ENCODE measurements at regions not wholly inside any gene's neighbourhood (a gene's known extent, or its start where the extent isn't known, plus 50 kb on each side); places are given as distances from the start of the nearest gene placed in this dataset.

GRCh38 chr11:11107076-11107723, 245.8 kb downstream of the CSNK2A3 start:
- WGBS (ENCODE audit: insufficient coverage, insufficient read length), result no CpG with 5 or more reads among the region's 4 CpGs
- no peaks in the 10 kb centered on the region for H3K36me3 ChIP-seq (ENCODE audit: control insufficient read depth, insufficient read depth, low read length)

DNA sequence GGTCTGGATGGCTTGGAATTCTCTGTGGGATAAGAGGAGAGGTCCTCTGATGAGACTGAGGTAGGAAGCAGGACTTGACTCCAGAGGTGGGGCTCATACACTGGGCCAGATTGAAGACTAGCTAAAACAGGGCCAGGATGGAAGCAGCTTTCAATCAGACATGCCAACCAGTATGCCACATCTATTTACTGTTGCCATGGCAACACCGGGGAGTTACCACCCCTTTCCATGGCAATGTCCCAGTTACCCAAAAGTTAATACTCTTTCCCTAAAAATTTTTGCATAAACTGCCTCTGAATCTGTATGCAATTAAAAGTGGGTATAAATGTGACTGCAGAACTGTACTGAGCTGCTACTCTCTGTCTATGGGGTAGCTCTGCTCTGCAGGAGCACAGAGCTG, 247.5 kb upstream of the ZBED5 start:
- H3K9me3 ChIP-seq (ENCODE audit: control insufficient read depth, insufficient read depth, low read length), result no peaks in the 10 kb centered on the region
- H3K27me3 ChIP-seq (ENCODE audit: control insufficient read depth, insufficient read depth, low read length), result no peaks in the 10 kb centered on the region
- no peaks in the 10 kb centered on the region for H3K4me1 ChIP-seq (ENCODE audit: control insufficient read depth, insufficient read depth, low read length)
- H3K4me3 ChIP-seq (ENCODE audit: low read length), result no peak overlapping the region
- H3K27ac ChIP-seq (ENCODE audit: low read length), result no peak overlapping the region
- DNase-seq (ENCODE audit: low read depth, low spot score), result no peak
- no peaks in the 10 kb centered on the region for H3K36me3 ChIP-seq (ENCODE audit: control insufficient read depth, insufficient read depth, low read length)
- no CpG with 5 or more reads among the region's 1 CpG for WGBS (ENCODE audit: insufficient coverage, insufficient read length)

More at GRCh38 chr11:11107076-11107723, 245.8 kb downstream of the CSNK2A3 start:
- H3K27ac ChIP-seq (ENCODE audit: low read length), result no peak overlapping the region
- no peak for DNase-seq (ENCODE audit: low read depth, low spot score)
- no peaks in the 10 kb centered on the region for H3K9me3 ChIP-seq (ENCODE audit: control insufficient read depth, insufficient read depth, low read length)
- H3K4me1 ChIP-seq (ENCODE audit: control insufficient read depth, insufficient read depth, low read length), result no peaks in the 10 kb centered on the region
- no peaks in the 10 kb centered on the region for H3K27me3 ChIP-seq (ENCODE audit: control insufficient read depth, insufficient read depth, low read length)
- no peak overlapping the region for H3K4me3 ChIP-seq (ENCODE audit: low read length)

- no peak overlapping the region for H3K27ac ChIP-seq (ENCODE audit: low read length)
- no peaks in the 10 kb centered on the region for H3K27me3 ChIP-seq (ENCODE audit: control insufficient read depth, insufficient read depth, low read length)
- no peaks in the 10 kb centered on the region for H3K36me3 ChIP-seq (ENCODE audit: control insufficient read depth, insufficient read depth, low read length)
- WGBS (ENCODE audit: insufficient coverage, insufficient read length), result no CpG with 5 or more reads among the region's 3 CpGs
- no peak for DNase-seq (ENCODE audit: low read depth, low spot score)
- no peaks in the 10 kb centered on the region for H3K9me3 ChIP-seq (ENCODE audit: control insufficient read depth, insufficient read depth, low read length)
- no peak overlapping the region for H3K4me3 ChIP-seq (ENCODE audit: low read length)
- H3K4me1 ChIP-seq (ENCODE audit: control insufficient read depth, insufficient read depth, low read length), result no peaks in the 10 kb centered on the region
Measured at GRCh38 chr11:11095831-11096723, 238.2 kb upstream of the ZBED5 start.

DNA sequence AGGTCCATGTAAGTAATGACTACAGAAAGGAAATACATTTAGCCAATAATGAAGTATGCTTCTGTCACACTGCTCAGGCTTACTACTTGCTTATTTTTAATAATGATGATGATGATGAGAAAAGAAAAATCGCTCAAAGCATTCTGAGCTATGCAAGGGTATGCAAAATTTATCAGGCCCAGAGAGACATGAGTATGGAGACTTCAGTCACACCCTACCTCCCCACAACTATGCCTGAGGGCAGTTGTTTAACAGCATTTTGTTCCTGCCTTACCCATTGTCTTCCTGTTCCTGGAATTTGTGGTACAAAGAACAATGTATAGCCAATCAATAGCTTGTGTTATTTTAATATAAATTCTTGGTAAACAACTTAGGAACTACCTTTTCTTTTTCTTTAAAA, 232.6 kb upstream of the ZBED5 start:
- H3K4me3 ChIP-seq (ENCODE audit: low read length), result no peak overlapping the region
- no peak overlapping the region for H3K27ac ChIP-seq (ENCODE audit: low read length)
- H3K4me1 ChIP-seq (ENCODE audit: control insufficient read depth, insufficient read depth, low read length), result no peaks in the 10 kb centered on the region
- H3K36me3 ChIP-seq (ENCODE audit: control insufficient read depth, insufficient read depth, low read length), result no peaks in the 10 kb centered on the region
- no peaks in the 10 kb centered on the region for H3K9me3 ChIP-seq (ENCODE audit: control insufficient read depth, insufficient read depth, low read length)
- DNase-seq (ENCODE audit: low read depth, low spot score), result no peak
- WGBS (ENCODE audit: insufficient coverage, insufficient read length), result no CpG with 5 or more reads among the region's 1 CpG
- H3K27me3 ChIP-seq (ENCODE audit: control insufficient read depth, insufficient read depth, low read length), result no peaks in the 10 kb centered on the region

GRCh38 chr11:11089805-11090204, 232.0 kb upstream of the ZBED5 start:
- H3K27me3 ChIP-seq (ENCODE audit: control insufficient read depth, insufficient read depth, low read length), result no peaks in the 10 kb centered on the region
- no peaks in the 10 kb centered on the region for H3K9me3 ChIP-seq (ENCODE audit: control insufficient read depth, insufficient read depth, low read length)
- no peak for DNase-seq (ENCODE audit: low read depth, low spot score)
- no peaks in the 10 kb centered on the region for H3K4me1 ChIP-seq (ENCODE audit: control insufficient read depth, insufficient read depth, low read length)
- no peak overlapping the region for H3K27ac ChIP-seq (ENCODE audit: low read length)
- H3K4me3 ChIP-seq (ENCODE audit: low read length), result no peak overlapping the region
- no CpG with 5 or more reads among the region's 4 CpGs for WGBS (ENCODE audit: insufficient coverage, insufficient read length)
- no peaks in the 10 kb centered on the region for H3K36me3 ChIP-seq (ENCODE audit: control insufficient read depth, insufficient read depth, low read length)

DNA sequence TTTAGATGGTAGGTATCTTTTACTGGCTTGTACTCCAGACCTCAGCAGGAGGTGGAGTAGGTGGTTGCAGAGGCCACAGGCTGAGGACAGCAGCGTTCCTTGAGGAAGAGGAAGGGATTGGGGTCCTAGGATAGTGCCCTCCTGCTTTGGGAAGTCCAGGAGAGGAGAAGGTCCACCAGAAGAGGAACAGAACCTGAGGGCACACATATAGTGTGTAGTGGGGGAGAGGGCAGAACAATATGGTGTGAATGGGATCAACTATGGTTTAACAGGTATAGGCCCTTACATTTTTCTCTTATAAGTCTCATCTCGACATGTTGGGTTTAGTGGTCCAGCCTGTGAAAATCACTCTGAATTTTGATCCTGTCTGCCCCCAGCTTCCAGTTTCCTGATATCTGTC, 229.1 kb upstream of the ZBED5 start:
- Histone ChIP-seq H3K9me3 (ENCODE audit: control insufficient read depth, insufficient read depth, low read length) (no peaks in the 10 kb centered on the region), H3K27me3 (ENCODE audit: control insufficient read depth, insufficient read depth, low read length) (no peaks in the 10 kb centered on the region), H3K4me3 (ENCODE audit: low read length) (no peak overlapping the region), H3K27ac (ENCODE audit: low read length) (no peak overlapping the region), H3K4me1 (ENCODE audit: control insufficient read depth, insufficient read depth, low read length) (no peaks in the 10 kb centered on the region; the same call in 1 of the 2 replicates), H3K36me3 (ENCODE audit: control insufficient read depth, insufficient read depth, low read length) (no peaks in the 10 kb centered on the region)
- no peak for DNase-seq (ENCODE audit: low read depth, low spot score)
- WGBS (ENCODE audit: insufficient coverage, insufficient read length), result no CpG with 5 or more reads among the region's 2 CpGs

DNA sequence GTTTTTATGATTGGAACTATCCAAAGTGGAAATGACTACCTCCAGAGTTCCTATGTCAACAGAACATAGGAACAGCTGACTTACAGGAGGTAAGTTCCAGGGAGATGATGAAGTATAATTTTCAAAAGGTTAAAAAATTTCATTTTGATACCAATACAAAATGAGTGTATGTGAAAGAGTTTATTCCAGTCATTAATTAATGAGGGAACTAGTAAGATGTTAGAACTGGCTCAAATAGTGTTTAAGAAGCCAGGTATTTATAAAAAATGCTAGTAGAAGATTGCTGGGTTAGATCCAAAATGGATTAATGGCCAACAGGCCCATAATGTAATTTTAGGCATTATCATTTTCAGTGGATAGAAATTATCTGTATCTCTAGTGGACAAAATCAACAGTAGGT, 227.7 kb upstream of the ZBED5 start:
- H3K36me3 ChIP-seq (ENCODE audit: control insufficient read depth, insufficient read depth, low read length), result no peaks in the 10 kb centered on the region
- H3K9me3 ChIP-seq (ENCODE audit: control insufficient read depth, insufficient read depth, low read length), result no peaks in the 10 kb centered on the region
- no peak for DNase-seq (ENCODE audit: low read depth, low spot score)
- H3K27me3 ChIP-seq (ENCODE audit: control insufficient read depth, insufficient read depth, low read length), result no peaks in the 10 kb centered on the region
- H3K4me3 ChIP-seq (ENCODE audit: low read length), result no peak overlapping the region
- H3K4me1 ChIP-seq (ENCODE audit: control insufficient read depth, insufficient read depth, low read length), result peaks cover 1% of the 10 kb centered on the region; the same call in 1 of the 2 replicates
- H3K27ac ChIP-seq (ENCODE audit: low read length), result no peak overlapping the region

DNA sequence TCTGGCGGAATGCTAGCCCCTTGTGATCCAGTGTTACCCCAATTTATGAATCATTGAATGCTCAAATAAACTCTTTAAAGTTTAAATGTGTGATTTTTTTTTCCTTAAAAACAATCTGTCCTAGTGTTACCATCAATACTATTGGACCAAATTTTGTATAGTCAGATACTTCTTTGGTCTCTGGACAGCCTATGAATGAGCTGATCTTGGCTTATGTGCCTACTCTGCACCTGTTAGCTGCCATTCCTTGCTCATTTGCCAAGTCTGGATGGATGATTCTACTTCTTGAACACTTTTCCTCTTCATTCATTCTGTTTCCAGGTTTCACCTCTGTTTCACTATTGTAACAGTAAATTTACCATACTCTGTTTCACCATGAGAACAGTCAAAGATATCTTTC, 226.5 kb upstream of the ZBED5 start:
- Histone ChIP-seq H3K9me3 (ENCODE audit: control insufficient read depth, insufficient read depth, low read length) (no peaks in the 10 kb centered on the region), H3K27me3 (ENCODE audit: control insufficient read depth, insufficient read depth, low read length) (no peaks in the 10 kb centered on the region), H3K4me3 (ENCODE audit: low read length) (no peak overlapping the region), H3K4me1 (ENCODE audit: control insufficient read depth, insufficient read depth, low read length) (peaks cover 1% of the 10 kb centered on the region; the same call in 1 of the 2 replicates), H3K27ac (ENCODE audit: low read length) (no peak overlapping the region), H3K36me3 (ENCODE audit: control insufficient read depth, insufficient read depth, low read length) (no peaks in the 10 kb centered on the region)
- WGBS (ENCODE audit: insufficient coverage, insufficient read length), result no CpG with 5 or more reads among the region's 1 CpG
- no peak for DNase-seq (ENCODE audit: low read depth, low spot score)

- no peak overlapping the region for H3K27ac ChIP-seq (ENCODE audit: low read length)
- H3K9me3 ChIP-seq (ENCODE audit: control insufficient read depth, insufficient read depth, low read length), result no peaks in the 10 kb centered on the region
- H3K27me3 ChIP-seq (ENCODE audit: control insufficient read depth, insufficient read depth, low read length), result no peaks in the 10 kb centered on the region
- WGBS (ENCODE audit: insufficient coverage, insufficient read length), result no CpG with 5 or more reads among the region's 2 CpGs
- no peak overlapping the region for H3K4me3 ChIP-seq (ENCODE audit: low read length)
- H3K36me3 ChIP-seq (ENCODE audit: control insufficient read depth, insufficient read depth, low read length), result no peaks in the 10 kb centered on the region
- H3K4me1 ChIP-seq (ENCODE audit: control insufficient read depth, insufficient read depth, low read length), result peaks cover 1% of the 10 kb centered on the region; the same call in 1 of the 2 replicates
- no peak for DNase-seq (ENCODE audit: low read depth, low spot score)
Measured at GRCh38 chr11:11083441-11083840, 225.6 kb upstream of the ZBED5 start.

DNA sequence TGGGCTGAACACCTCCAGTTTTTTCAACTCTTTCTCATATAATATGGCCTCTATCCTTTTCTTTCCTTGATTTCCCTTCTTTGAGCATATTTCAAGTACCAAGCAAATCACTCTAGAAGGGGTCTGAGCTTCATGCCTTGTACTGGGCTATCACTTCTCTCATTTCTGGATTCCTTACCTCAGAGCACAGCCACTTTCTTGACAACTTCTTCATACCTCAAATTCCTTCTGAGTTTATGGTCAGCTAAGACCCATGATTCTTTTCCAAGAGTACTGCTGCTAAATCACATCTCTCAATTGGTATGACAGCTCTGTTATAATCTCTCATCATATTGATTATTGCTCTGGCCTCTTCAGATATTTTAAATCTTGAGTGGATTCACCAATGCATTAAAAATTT, 224.8 kb upstream of the ZBED5 start:
- no peak for DNase-seq (ENCODE audit: low read depth, low spot score)

More for the DNA sequence above, 224.8 kb upstream of the ZBED5 start:
- no peaks in the 10 kb centered on the region for H3K27me3 ChIP-seq (ENCODE audit: control insufficient read depth, insufficient read depth, low read length)
- peaks cover 1% of the 10 kb centered on the region; the same call in 1 of the 2 replicates for H3K4me1 ChIP-seq (ENCODE audit: control insufficient read depth, insufficient read depth, low read length)
- no peaks in the 10 kb centered on the region for H3K9me3 ChIP-seq (ENCODE audit: control insufficient read depth, insufficient read depth, low read length)
- H3K27ac ChIP-seq (ENCODE audit: low read length), result no peak overlapping the region
- H3K4me3 ChIP-seq (ENCODE audit: low read length), result no peak overlapping the region
- no peaks in the 10 kb centered on the region for H3K36me3 ChIP-seq (ENCODE audit: control insufficient read depth, insufficient read depth, low read length)

Data from iPS DF 6.9 (cell line).